SJCRH30 (cell line): ENCODE measurements at regions not wholly inside any gene's neighbourhood (a gene's known extent, or its start where the extent isn't known, plus 50 kb on each side); places are given as distances from the start of the nearest gene placed in this dataset.
"Not testable (repeated sequence)": the region's sequence is repeated elsewhere in the genome, so short reads cannot be mapped to it uniquely, and the experiment has no call there.

ENCODE experiments used
- DNase-seq, 2 experiments: peaks; one replicate each; pipeline ENCODE4 v3.0.0-alpha.2; 2015 to 2020
- H3K27ac ChIP-seq: fragments of 250-450 bp; sonication (Bioruptor Pico); 2 replicates; pipeline ENCODE4 v1.5.1; 2020; ENCODE audit warnings: mild to moderate bottlenecking, moderate library complexity
- H3K27me3 ChIP-seq: fragments of 250-450 bp; sonication (Bioruptor Pico); 2 replicates; pipeline ENCODE4 v1.5.1; 2020; ENCODE audit warnings: mild to moderate bottlenecking, moderate library complexity
- H3K36me3 ChIP-seq: fragments of 250-450 bp; sonication (Bioruptor Pico); 2 replicates; pipeline ENCODE4 v1.5.1; 2020; ENCODE audit warnings: mild to moderate bottlenecking, moderate library complexity
- H3K4me1 ChIP-seq: fragments of 250-450 bp; sonication (Bioruptor Pico); 2 replicates; pipeline ENCODE4 v1.5.1; 2020; ENCODE audit warnings: mild to moderate bottlenecking, moderate library complexity
- H3K4me3 ChIP-seq: fragments of 250-450 bp; sonication (Bioruptor Pico); 2 replicates; pipeline ENCODE4 v1.5.1; 2020; ENCODE audit warnings: mild to moderate bottlenecking, moderate library complexity
- H3K9me3 ChIP-seq: fragments of 250-450 bp; sonication (Bioruptor Pico); replicated peaks from 2 replicates; pipeline ENCODE4 v1.5.1; 2020; ENCODE audit warnings: mild to moderate bottlenecking, moderate library complexity

DNA sequence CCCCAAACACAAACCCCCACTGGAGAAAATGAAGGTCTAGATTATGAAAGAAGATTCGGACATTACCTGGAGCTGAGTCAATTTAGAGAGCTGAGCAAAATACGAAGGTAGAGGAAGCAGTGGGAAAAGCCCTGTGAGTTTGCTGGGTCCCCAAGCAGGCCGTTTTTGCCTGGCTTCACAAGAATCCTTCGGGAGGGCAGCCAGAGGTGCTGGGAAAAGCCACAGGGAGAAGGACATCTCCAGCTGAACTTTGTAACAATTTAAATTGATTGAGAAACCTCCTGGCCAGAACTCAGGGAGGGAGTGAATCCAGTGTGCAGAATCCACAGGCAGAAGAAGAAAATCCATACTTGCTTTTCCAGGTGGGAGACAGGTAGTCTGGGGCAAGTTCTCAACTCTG is 319.1 kb upstream of the CT83 start:
- DNase-seq: no peak
- no peak overlapping the region for H3K27ac ChIP-seq

DNA sequence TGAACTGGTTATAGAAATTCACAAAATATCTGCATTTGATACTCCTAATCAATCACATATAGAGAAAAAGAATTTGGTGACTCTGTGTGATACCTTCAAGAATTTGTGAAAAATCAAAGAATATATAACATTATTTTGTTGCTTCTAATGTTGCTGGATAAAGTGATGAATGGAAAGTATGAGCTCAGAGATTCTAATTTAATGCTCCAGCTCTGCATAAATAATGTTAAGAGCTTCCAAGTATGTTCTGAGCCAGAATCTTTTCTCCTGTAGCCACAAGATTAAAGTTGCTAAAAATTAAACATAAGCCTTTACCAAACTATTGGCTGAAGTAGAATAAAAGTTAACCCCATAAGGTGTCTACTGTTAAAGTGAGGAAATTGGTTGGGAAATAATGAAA is 294.7 kb upstream of the CT83 start:
- no peaks in the 10 kb centered on the region for H3K4me1 ChIP-seq
- H3K27me3 ChIP-seq: no peaks in the 10 kb centered on the region
- H3K4me3 ChIP-seq: no peak overlapping the region
- H3K36me3 ChIP-seq: no peaks in the 10 kb centered on the region
- H3K9me3 ChIP-seq: no peaks in the 10 kb centered on the region
- no peak overlapping the region for H3K27ac ChIP-seq
- DNase-seq: no peak

More for the DNA sequence above, 319.1 kb upstream of the CT83 start:
- Histone ChIP-seq H3K4me3 (no peak overlapping the region), H3K27me3 (no peaks in the 10 kb centered on the region), H3K4me1 (no peaks in the 10 kb centered on the region), H3K36me3 (no peaks in the 10 kb centered on the region), H3K9me3 (no peaks in the 10 kb centered on the region)

GRCh38 chrX:116756958-116757357 is 294.2 kb upstream of the CT83 start:
- H3K27me3 ChIP-seq: no peaks in the 10 kb centered on the region
- H3K4me3 ChIP-seq: no peak overlapping the region
- H3K36me3 ChIP-seq: no peaks in the 10 kb centered on the region
- H3K4me1 ChIP-seq: no peaks in the 10 kb centered on the region
- no peaks in the 10 kb centered on the region for H3K9me3 ChIP-seq
- no peak overlapping the region for H3K27ac ChIP-seq
- DNase-seq: no peak

GRCh38 chrX:116749943-116750342 is 287.2 kb upstream of the CT83 start:
- Histone ChIP-seq H3K4me3 (no peak overlapping the region), H3K36me3 (no peaks in the 10 kb centered on the region)
- DNase-seq: peak; percentile 38 to 62

DNA sequence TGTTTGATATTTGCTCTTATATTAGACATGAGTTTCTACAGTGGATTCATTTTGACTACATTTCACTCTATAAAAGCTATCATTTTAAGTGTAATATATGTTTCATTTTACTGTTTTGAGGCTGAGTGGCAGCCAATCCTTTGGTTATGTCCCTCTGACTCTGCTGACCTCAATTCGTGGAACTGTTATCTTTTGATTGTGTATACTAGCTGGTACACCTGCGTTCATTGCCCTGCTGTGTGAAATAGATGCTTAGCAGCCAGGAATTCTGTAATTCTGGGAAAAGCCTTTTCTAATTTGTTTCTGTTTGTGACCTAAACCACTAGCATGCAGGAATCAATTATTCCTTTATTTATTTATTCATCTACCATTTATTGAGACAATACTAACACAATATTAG is 269.4 kb upstream of the CT83 start:
- H3K4me3 ChIP-seq: no peak overlapping the region
- no peaks in the 10 kb centered on the region for H3K9me3 ChIP-seq
- no peak overlapping the region for H3K27ac ChIP-seq
- H3K27me3 ChIP-seq: no peaks in the 10 kb centered on the region
- no peaks in the 10 kb centered on the region for H3K36me3 ChIP-seq
- DNase-seq: no peak
- H3K4me1 ChIP-seq: no peaks in the 10 kb centered on the region

More at GRCh38 chrX:116749943-116750342, 287.2 kb upstream of the CT83 start:
- H3K27me3 ChIP-seq: no peaks in the 10 kb centered on the region
- H3K27ac ChIP-seq: no peak overlapping the region
- no peaks in the 10 kb centered on the region for H3K4me1 ChIP-seq
- H3K9me3 ChIP-seq: no peaks in the 10 kb centered on the region

DNA sequence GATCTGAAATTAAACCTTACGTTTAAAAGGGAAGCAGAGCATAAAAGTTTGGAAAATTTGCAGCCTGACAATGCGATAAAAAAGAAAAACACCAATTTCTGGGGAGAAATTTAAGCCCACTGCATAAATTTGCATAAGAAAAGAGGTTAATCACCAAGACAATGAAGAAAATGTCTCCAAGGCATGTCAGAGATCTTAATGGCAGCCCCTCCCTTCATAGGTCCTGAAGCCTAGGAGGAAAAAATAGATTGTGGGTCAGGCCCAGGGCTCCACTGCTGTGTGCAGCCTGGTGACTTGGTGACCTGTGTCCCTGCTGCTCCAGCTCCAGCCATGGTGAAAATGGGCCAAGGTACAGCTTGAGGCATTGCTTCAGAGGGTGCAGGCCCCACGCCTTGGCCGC is 264.0 kb upstream of the CT83 start:
- H3K27me3 ChIP-seq: no peaks in the 10 kb centered on the region
- no peaks in the 10 kb centered on the region for H3K36me3 ChIP-seq

GRCh38 chrX:116694046-116694445 is 231.3 kb upstream of the CT83 start:
- Histone ChIP-seq H3K27me3 (no peaks in the 10 kb centered on the region), H3K4me3 (no peak overlapping the region), H3K9me3 (no peaks in the 10 kb centered on the region), H3K4me1 (no peaks in the 10 kb centered on the region), H3K27ac (no peak overlapping the region), H3K36me3 (no peaks in the 10 kb centered on the region)
- no peak for DNase-seq

More for the DNA sequence above, 264.0 kb upstream of the CT83 start:
- H3K4me3 ChIP-seq: no peak overlapping the region
- no peak for DNase-seq
- no peak overlapping the region for H3K27ac ChIP-seq
- H3K4me1 ChIP-seq: no peaks in the 10 kb centered on the region
- H3K9me3 ChIP-seq: no peaks in the 10 kb centered on the region

- not testable (repeated sequence) for H3K27me3 ChIP-seq, DNase-seq, H3K4me1 ChIP-seq, H3K36me3 ChIP-seq, H3K27ac ChIP-seq, H3K4me3 ChIP-seq, H3K9me3 ChIP-seq
Observed at GRCh38 chrX:116679544-116679943, 216.8 kb upstream of the CT83 start.

- H3K4me3 ChIP-seq: no peak overlapping the region
- H3K27ac ChIP-seq: no peak overlapping the region
- no peak for DNase-seq
- no peaks in the 10 kb centered on the region for H3K36me3 ChIP-seq
- H3K9me3 ChIP-seq: no peaks in the 10 kb centered on the region
- H3K27me3 ChIP-seq: no peaks in the 10 kb centered on the region
- no peaks in the 10 kb centered on the region for H3K4me1 ChIP-seq
Observed at GRCh38 chrX:116667346-116668134, 204.8 kb upstream of the CT83 start.

DNA sequence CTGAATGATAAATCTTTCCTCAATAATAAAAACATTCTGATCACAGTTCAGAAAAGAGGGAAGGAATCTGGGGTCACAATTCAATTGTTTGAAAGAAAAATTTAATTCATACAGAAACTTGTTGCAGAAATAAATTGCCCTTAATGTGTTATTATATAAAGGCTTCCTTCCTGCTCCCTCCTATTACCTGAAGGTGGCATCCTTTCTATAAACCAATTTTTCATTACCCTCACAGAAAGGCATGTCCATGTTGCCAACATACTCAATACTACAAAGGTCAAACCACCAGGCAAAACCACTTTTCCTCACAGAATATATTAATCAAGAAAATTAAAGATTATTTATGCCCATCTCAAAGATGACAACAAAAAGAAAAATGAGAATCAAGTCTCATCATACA is 194.3 kb upstream of the CT83 start:
- Histone ChIP-seq H3K4me1 (no peaks in the 10 kb centered on the region), H3K27ac (no peak overlapping the region), H3K36me3 (no peaks in the 10 kb centered on the region), H3K27me3 (0 out of 2 replicates have a peak, but pooled peaks cover 3% of the 10 kb centered on the region), H3K4me3 (no peak overlapping the region), H3K9me3 (no peaks in the 10 kb centered on the region)
- no peak for DNase-seq

- no peak overlapping the region for H3K4me3 ChIP-seq
- no peaks in the 10 kb centered on the region for H3K27me3 ChIP-seq
- H3K27ac ChIP-seq: no peak overlapping the region
- H3K36me3 ChIP-seq: no peaks in the 10 kb centered on the region
- DNase-seq: peak in 1 of 2 experiments; percentile 5
- H3K9me3 ChIP-seq: no peaks in the 10 kb centered on the region
- no peaks in the 10 kb centered on the region for H3K4me1 ChIP-seq
Observed at GRCh38 chrX:116628464-116628863, 165.7 kb upstream of the CT83 start.

- Histone ChIP-seq H3K4me3 (no peak overlapping the region), H3K27me3 (no peaks in the 10 kb centered on the region; the same call in 1 of the 2 replicates), H3K9me3 (no peaks in the 10 kb centered on the region), H3K36me3 (no peaks in the 10 kb centered on the region), H3K4me1 (no peaks in the 10 kb centered on the region), H3K27ac (no peak overlapping the region)
- no peak for DNase-seq
Observed at GRCh38 chrX:116618546-116618945, 155.8 kb upstream of the CT83 start.

- no peak for DNase-seq
- Histone ChIP-seq H3K27me3 (no peaks in the 10 kb centered on the region), H3K27ac (no peak overlapping the region), H3K9me3 (no peaks in the 10 kb centered on the region), H3K4me1 (no peaks in the 10 kb centered on the region), H3K36me3 (no peaks in the 10 kb centered on the region), H3K4me3 (no peak overlapping the region)
Observed at GRCh38 chrX:116607776-116608175, 145.0 kb upstream of the CT83 start.

DNA sequence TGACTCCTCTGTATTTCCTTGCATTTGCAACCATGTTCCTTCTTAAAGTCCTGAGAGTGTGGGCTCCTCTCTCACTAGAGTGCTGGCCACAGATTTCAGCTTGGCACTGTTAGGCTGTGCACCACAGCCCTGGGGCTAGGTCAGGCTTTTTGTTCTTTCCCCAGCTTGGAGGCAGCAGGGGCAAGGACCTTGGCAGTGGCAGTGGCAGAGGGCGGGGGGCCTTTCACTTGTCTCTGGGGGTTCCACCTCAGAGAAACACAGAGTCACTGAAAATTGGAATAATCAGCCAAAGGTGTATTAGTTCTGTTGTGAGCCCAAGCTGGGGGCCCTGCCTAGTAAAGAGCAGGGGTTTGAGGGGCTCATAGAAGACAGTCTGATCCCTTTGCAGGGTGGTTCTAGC is 142.8 kb upstream of the CT83 start:
- Histone ChIP-seq H3K4me1 (no peaks in the 10 kb centered on the region), H3K36me3 (no peaks in the 10 kb centered on the region), H3K27ac (no peak overlapping the region), H3K9me3 (no peaks in the 10 kb centered on the region), H3K4me3 (no peak overlapping the region), H3K27me3 (no peaks in the 10 kb centered on the region)
- no peak for DNase-seq

GRCh38 chrX:116596010-116596409 is 133.2 kb upstream of the CT83 start:
- Histone ChIP-seq H3K27ac (no peak overlapping the region), H3K27me3 (no peaks in the 10 kb centered on the region), H3K4me3 (no peak overlapping the region), H3K9me3 (no peaks in the 10 kb centered on the region), H3K4me1 (no peaks in the 10 kb centered on the region), H3K36me3 (no peaks in the 10 kb centered on the region)
- DNase-seq: no peak
